ENCODE measurements at regions not wholly inside any gene's neighbourhood (a gene's known extent, or its start where the extent isn't known, plus 50 kb on each side); places are given as distances from the start of the nearest gene placed in this dataset.

DNA sequence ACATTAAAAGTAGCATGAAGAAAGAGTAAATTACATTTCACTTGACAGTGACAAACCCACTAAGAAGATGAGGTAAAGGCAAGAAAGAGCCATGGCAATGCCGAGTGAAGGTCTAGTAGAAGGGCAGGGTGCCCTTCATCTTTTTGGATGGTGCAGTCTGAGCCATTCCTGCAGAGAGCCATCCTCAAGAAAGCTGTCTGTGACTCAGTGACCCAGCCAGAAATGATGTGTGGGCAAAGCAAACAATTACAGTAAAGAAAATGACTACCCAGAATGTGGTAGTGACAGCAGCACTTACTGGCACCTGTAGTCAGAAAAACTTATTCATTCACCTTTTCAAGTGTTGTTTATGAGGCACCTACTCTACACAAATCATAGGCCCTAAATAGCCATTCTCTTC lies 281.7 kb downstream of the DUSP6 start:
- no peak for DNase-seq
- no peaks in the 10 kb centered on the region for H3K4me1 ChIP-seq
- H3K36me3 ChIP-seq = no peaks in the 10 kb centered on the region
- H3K27ac ChIP-seq = no peak overlapping the region
- intact Hi-C loops (cut with DNase I; ENCODE audit: low total_unique reads) = no loop called here
- TF ChIP-seq, protein P1, sequence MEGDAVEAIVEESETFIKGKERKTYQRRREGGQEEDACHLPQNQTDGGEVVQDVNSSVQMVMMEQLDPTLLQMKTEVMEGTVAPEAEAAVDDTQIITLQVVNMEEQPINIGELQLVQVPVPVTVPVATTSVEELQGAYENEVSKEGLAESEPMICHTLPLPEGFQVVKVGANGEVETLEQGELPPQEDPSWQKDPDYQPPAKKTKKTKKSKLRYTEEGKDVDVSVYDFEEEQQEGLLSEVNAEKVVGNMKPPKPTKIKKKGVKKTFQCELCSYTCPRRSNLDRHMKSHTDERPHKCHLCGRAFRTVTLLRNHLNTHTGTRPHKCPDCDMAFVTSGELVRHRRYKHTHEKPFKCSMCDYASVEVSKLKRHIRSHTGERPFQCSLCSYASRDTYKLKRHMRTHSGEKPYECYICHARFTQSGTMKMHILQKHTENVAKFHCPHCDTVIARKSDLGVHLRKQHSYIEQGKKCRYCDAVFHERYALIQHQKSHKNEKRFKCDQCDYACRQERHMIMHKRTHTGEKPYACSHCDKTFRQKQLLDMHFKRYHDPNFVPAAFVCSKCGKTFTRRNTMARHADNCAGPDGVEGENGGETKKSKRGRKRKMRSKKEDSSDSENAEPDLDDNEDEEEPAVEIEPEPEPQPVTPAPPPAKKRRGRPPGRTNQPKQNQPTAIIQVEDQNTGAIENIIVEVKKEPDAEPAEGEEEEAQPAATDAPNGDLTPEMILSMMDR (IDR thresholded peaks at IDR 0.05) = no peak
- TF ChIP-seq POLR2A (IDR thresholded peaks at IDR 0.05) = no peak
- no peak overlapping the region for H3K4me3 ChIP-seq
- H3K27me3 ChIP-seq = no peaks in the 10 kb centered on the region
- H3K9me3 ChIP-seq = no peaks in the 10 kb centered on the region

DNA sequence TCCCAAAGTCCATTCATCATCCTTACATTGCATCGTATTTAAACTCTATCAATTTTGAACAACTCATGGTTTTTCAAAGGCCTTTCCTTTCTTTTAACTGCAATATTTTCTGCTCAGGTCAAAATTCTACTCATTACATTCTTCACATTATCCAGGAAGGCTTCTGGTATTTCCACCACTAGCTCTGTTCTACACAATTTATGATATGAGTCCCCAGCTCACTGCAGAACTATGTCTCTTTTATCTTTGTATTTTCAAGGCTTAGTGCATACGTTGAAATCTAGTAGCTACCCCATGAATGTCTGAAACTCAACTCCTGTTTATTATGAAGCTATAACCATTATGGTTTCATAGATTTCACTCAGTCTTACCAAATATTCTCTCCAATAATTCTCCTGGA lies 282.9 kb downstream of the DUSP6 start:
- no peak for TF ChIP-seq POLR2A (IDR thresholded peaks at IDR 0.05)
- TF ChIP-seq, protein P1 (IDR thresholded peaks at IDR 0.05) = no peak
- Histone ChIP-seq H3K4me1 (no peaks in the 10 kb centered on the region), H3K9me3 (no peaks in the 10 kb centered on the region), H3K4me3 (no peak overlapping the region), H3K27me3 (no peaks in the 10 kb centered on the region), H3K27ac (no peak overlapping the region), H3K36me3 (no peaks in the 10 kb centered on the region)
- DNase-seq = no peak
- intact Hi-C loops (cut with DNase I; ENCODE audit: low total_unique reads) = no loop called here

DNA sequence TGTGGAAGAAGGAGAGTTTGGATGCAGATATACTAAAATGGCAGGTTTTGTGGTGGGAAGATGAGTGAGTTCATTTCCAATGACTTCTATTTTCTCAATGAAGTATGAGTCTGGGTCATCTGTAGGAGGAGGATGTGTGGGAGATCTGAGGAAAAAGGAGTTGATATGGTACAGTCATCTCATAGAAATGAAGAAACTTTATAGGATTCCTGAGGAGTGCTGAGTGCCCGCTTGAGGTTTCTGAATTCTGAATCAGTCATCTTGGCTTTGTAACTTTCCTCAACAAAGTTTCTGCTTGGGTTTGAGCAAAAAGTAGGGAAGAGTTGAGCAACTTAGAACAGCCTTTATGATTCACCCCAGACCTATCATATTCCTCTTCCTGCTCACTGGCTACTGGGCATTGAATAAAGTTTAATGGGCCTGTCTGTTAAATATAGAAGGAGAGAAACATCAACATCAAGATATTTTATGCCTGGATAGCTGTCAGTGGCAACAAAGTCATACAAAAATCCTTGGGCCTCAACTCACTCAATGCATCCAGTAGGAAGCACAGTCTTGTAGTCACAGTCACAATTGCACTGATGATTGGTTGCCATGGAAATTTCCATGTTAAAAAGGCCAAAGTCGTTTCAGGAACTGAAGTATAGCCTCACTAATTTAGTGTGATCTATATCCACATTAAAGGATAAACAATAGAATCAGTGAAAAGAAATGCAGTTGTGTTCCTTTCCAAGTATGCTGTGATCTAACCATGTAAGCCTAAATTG lies 284.7 kb downstream of the DUSP6 start:
- no peaks in the 10 kb centered on the region for H3K4me1 ChIP-seq
- DNase-seq = no peak
- no peaks in the 10 kb centered on the region for H3K9me3 ChIP-seq
- intact Hi-C loops (cut with DNase I; ENCODE audit: low total_unique reads) = no loop called here
- H3K36me3 ChIP-seq = no peaks in the 10 kb centered on the region
- no peak overlapping the region for H3K27ac ChIP-seq
- H3K4me3 ChIP-seq = no peak overlapping the region
- no peaks in the 10 kb centered on the region for H3K27me3 ChIP-seq
- TF ChIP-seq POLR2A (IDR thresholded peaks at IDR 0.05) = no peak
- TF ChIP-seq, protein P1 (IDR thresholded peaks at IDR 0.05) = no peak

DNA sequence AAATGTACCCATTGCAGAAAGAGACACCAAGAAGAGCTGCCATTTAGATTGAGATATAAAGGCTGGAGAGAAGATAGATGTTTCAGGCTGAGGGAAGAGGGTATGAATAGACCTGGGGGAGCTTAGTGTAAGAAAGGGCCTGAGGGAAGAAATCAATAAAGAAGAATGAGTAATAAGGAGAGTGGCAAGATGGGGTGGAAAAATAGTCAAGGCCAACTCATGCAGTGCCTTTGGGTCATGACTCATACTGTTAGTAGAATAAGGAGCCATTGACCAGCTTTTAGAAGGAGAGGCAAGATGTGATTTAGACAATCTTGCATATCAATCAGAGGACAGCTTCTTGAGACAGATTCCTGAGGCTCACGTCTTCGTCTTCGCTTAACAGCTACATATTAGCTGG lies 287.5 kb downstream of the DUSP6 start:
- Histone ChIP-seq H3K4me1 (no peaks in the 10 kb centered on the region), H3K4me3 (no peak overlapping the region), H3K27me3 (no peaks in the 10 kb centered on the region), H3K27ac (no peak overlapping the region), H3K36me3 (no peaks in the 10 kb centered on the region), H3K9me3 (no peaks in the 10 kb centered on the region)
- DNase-seq = no peak
- intact Hi-C loops (cut with DNase I; ENCODE audit: low total_unique reads) = no loop called here
- TF ChIP-seq POLR2A (IDR thresholded peaks at IDR 0.05) = no peak
- TF ChIP-seq, protein P1 (IDR thresholded peaks at IDR 0.05) = no peak

DNA sequence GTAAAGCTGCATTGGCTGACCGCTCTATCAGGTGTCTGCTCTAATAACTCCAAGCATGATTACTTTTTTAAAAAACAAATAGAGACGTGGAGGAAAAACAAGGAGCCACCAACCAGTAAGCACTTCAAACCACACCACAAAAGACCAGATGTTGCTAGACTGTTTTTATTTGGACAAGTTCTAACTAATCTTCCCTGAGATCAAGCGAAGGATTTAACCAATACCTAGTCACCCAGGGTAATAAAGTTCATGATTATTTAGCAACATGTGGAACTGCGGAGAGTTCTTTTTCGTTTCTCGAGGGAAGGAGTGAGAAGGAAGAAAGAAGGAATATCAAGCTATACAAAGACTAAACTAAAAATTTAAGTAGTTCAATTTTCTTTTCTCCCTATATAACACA lies 288.1 kb downstream of the DUSP6 start:
- no peaks in the 10 kb centered on the region for H3K4me1 ChIP-seq
- no peaks in the 10 kb centered on the region for H3K9me3 ChIP-seq
- H3K27ac ChIP-seq = no peak overlapping the region
- H3K36me3 ChIP-seq = no peaks in the 10 kb centered on the region
- TF ChIP-seq POLR2A (IDR thresholded peaks at IDR 0.05) = no peak
- TF ChIP-seq, protein P1 (IDR thresholded peaks at IDR 0.05) = no peak
- H3K4me3 ChIP-seq = no peak overlapping the region
- H3K27me3 ChIP-seq = no peaks in the 10 kb centered on the region
- intact Hi-C loops (cut with DNase I; ENCODE audit: low total_unique reads) = no loop called here
- DNase-seq = no peak
